ENCODE measurements at regions not wholly inside any gene's neighbourhood (a gene's known extent, or its start where the extent isn't known, plus 50 kb on each side); places are given as distances from the start of the nearest gene placed in this dataset.

DNA sequence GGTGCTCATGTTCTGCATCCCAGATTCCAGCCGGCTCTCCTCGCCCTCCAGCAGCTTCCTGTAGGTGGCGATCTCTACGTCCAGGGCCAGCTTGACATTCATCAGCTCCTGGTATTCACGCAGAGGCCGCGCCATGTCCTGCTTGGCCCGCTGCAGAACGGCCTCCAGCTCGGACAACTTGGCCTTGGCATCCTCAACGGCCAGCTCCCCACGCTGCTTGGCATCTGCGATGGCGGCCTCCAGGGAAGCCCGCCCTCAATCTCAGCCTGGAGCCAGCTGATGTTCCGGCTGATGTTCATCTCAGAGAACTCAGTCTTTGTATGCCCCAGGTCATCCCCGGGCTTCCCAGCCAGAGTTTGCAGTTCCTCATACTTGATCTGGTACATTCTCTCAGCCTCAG is 431.8 kb upstream of the DIPK2B start:
- no peak overlapping the region for H3K4me3 ChIP-seq (ENCODE audit: low read length)
- DNase-seq (ENCODE audit: low read depth), result no peak
- TF ChIP-seq, protein P1, sequence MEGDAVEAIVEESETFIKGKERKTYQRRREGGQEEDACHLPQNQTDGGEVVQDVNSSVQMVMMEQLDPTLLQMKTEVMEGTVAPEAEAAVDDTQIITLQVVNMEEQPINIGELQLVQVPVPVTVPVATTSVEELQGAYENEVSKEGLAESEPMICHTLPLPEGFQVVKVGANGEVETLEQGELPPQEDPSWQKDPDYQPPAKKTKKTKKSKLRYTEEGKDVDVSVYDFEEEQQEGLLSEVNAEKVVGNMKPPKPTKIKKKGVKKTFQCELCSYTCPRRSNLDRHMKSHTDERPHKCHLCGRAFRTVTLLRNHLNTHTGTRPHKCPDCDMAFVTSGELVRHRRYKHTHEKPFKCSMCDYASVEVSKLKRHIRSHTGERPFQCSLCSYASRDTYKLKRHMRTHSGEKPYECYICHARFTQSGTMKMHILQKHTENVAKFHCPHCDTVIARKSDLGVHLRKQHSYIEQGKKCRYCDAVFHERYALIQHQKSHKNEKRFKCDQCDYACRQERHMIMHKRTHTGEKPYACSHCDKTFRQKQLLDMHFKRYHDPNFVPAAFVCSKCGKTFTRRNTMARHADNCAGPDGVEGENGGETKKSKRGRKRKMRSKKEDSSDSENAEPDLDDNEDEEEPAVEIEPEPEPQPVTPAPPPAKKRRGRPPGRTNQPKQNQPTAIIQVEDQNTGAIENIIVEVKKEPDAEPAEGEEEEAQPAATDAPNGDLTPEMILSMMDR (conservative IDR thresholded peaks at IDR 0.05; ENCODE audit: low read depth, low read length), result no peak

DNA sequence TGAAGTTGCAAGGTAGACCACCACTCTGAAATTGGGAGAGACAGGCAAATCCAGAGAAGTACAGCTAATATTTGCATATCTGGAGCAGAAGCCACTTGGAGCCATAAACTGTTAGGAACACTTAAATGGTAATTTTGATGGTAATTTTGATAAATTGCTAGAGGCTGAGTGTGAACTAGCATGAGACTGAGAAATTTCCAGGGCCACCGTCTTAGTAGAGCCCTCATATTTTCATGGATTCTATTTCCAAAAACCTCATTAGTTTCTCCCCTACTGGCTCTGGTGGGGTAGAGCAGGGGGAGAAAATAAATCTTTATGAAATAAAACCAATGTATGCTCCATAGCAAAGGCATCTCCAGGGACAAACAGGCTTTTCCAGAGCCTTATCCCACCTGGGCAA is 429.4 kb upstream of the DIPK2B start:
- TF ChIP-seq, protein P1 (conservative IDR thresholded peaks at IDR 0.05; ENCODE audit: low read depth, low read length), result no peak
- H3K4me3 ChIP-seq (ENCODE audit: low read length), result no peak overlapping the region
- DNase-seq (ENCODE audit: low read depth), result no peak

- no peak for DNase-seq (ENCODE audit: low read depth)
- TF ChIP-seq, protein P1 (conservative IDR thresholded peaks at IDR 0.05; ENCODE audit: low read depth, low read length), result no peak
- no peak overlapping the region for H3K4me3 ChIP-seq (ENCODE audit: low read length)
Measured at GRCh38 chrX:45628041-45628440, 427.4 kb upstream of the DIPK2B start.

DNA sequence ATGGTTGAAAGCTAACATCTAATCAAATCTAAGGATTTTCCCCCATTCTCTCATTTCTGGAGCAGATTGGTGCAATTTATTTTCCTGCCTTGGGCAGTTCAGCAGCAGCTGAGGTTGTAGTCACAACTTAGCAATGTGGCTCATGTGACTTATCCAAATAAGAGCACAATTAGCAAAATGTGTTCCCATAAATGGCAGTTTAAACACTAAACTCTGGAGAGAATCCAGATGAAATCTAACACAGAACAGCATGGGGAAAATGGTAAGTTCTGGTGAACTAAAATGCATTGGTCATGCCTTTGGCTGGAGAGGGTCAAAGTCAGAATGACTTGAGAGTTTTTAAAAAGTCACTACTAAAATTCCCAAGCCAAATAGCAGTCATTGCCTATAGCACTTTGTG is 422.6 kb upstream of the DIPK2B start:
- DNase-seq (ENCODE audit: low read depth), result peak; percentile 67
- TF ChIP-seq, protein P1 (conservative IDR thresholded peaks at IDR 0.05; ENCODE audit: low read depth, low read length), result no peak
- no peak overlapping the region for H3K4me3 ChIP-seq (ENCODE audit: low read length)

DNA sequence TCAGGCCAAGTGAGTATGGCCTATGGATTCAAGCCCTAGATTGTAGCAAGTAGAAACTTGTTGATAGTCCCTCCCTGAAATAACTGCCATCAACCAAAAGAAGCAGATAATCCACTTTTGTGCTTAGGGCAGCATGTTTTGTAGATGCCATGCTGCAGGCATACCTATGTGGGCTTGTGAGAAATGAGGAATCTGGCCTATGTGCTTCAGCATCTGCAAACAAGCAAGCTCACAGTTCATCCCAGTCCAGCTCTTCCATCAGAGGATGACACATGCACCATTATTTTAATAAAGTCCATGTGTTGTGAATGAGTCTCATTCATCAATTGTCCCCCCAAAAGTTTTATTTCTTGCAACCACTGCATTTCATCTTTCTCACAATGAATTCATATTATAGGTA is 421.9 kb upstream of the DIPK2B start:
- TF ChIP-seq, protein P1 (conservative IDR thresholded peaks at IDR 0.05; ENCODE audit: low read depth, low read length), result no peak
- DNase-seq (ENCODE audit: low read depth), result peak; percentile 15
- no peak overlapping the region for H3K4me3 ChIP-seq (ENCODE audit: low read length)

DNA sequence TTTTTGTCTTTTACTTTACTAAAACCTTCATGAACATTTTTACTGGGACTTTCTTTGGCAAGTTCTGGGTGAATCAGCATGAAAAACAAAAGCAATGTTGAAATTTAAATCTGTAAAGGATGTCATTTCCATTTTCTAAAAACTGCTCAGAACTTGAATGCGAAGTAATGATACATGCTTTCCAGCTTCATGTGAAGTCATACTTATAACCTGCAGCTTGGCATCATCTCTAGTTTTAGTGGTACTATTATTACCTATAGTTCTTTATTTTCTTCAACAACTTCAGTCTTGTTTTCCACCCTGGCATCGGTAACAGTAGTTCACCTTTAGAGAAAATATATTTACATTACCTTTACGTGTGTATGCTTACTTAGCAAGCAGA is 421.4 kb upstream of the DIPK2B start:
- no peak for DNase-seq (ENCODE audit: low read depth)
- TF ChIP-seq, protein P1 (conservative IDR thresholded peaks at IDR 0.05; ENCODE audit: low read depth, low read length), result no peak
- H3K4me3 ChIP-seq (ENCODE audit: low read length), result no peak overlapping the region

DNA sequence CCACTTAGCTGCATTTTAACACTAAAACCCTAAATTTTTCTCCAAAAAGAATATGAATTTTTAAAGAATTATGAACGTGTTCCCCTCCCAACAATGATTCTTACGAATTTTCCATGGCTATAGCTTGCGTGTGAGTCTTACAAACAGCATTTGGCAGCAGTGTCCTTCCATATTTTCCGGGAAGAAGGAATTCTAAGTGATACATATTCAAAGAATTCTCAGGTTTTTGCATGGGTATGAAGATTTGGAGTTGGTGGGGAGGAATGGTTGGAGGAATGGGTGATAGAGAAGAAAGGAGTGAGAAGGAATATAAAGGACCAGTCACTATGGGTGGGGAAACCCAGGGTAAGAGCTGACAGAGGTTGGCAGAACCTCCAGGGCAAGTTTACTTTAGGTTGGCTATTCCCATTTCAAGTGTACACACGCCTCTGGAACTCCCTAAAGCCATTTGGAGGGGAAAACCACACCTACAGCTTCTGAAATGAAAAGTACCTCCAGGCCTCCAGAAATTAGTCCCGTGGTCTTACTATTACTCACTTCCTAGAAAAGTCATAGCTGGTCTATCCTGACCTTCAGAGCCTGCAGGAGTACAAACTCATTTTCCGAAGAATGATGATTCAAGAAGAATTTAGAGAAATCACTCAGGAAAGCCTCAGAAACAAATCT is 420.8 kb upstream of the DIPK2B start:
- DNase-seq (ENCODE audit: low read depth), result peak; percentile 2
- TF ChIP-seq, protein P1 (conservative IDR thresholded peaks at IDR 0.05; ENCODE audit: low read depth, low read length), result no peak

More for the DNA sequence above, 420.8 kb upstream of the DIPK2B start:
- no peak overlapping the region for H3K4me3 ChIP-seq (ENCODE audit: low read length)
